HL-60 (cell line): ENCODE measurements at regions not wholly inside any gene's neighbourhood (a gene's known extent, or its start where the extent isn't known, plus 50 kb on each side); places are given as distances from the start of the nearest gene placed in this dataset.

Experiments
- DNase-seq, 2 experiments: peaks; one replicate each; pipeline ENCODE4 v3.0.0-alpha.2; 2010 to 2020; ENCODE audit warnings: low read depth in 1 of 2, low spot score in 1 of 2
- H3K27ac ChIP-seq: fragments of 250-450 bp; sonication (Bioruptor Pico); replicated peaks from 2 replicates; pipeline ENCODE4 v1.5.1; 2020; ENCODE audit warnings: mild to moderate bottlenecking, moderate library complexity
- H3K27me3 ChIP-seq: fragments of 250-450 bp; sonication (Bioruptor Pico); 2 replicates; pipeline ENCODE4 v1.5.1; 2021; ENCODE audit warnings: mild to moderate bottlenecking, moderate library complexity; ENCODE audit not compliant: insufficient read depth, poor library complexity, severe bottlenecking
- H3K4me3 ChIP-seq: replicated peaks from 2 replicates; pipeline ENCODE4 v1.5.1; 2011; ENCODE audit warnings: mild to moderate bottlenecking, control low read depth, low read length; ENCODE audit not compliant: insufficient read depth
- CTCF ChIP-seq: IDR thresholded peaks from one replicate; pipeline ENCODE4 v1.5.1; 2011; ENCODE audit warnings: low read length, control low read depth, inconsistent platforms; ENCODE audit not compliant: insufficient read depth
- GABPA ChIP-seq: IDR thresholded peaks from 2 replicates; pipeline ENCODE4 v1.6.1; 2012; ENCODE audit warnings: low read depth
- POLR2AphosphoS5 ChIP-seq: IDR thresholded peaks from 2 replicates; pipeline ENCODE4 v1.6.1; 2012; ENCODE audit warnings: low read depth
- SPI1 ChIP-seq: IDR thresholded peaks from 2 replicates; pipeline ENCODE4 v1.6.1; 2012; ENCODE audit warnings: low read depth, mild to moderate bottlenecking, borderline replicate concordance
- TF ChIP-seq, protein P1 (sequence below): IDR thresholded peaks from 2 replicates; pipeline ENCODE4 v1.6.1; 2012; ENCODE audit warnings: low read depth; ENCODE audit not compliant: insufficient replicate concordance

DNA sequence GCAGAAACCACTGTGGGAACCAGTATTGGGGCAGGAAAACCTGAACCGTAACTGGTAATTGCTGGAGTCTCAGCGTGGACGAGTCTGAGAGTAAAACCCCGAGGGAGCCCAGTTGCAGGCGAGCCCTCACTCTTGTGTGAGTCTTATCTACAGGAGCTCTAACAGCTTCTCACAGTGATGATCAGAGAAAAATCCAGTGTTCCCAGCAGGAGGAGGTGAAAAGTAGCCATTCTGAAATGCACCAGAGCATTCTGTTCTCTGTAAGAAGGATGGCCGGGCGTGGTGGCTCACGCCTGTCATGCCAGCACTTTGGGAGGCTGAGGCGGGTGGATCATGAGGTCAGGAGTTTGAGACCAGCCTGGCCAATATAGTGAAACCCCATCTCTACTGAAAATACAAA, 161.2 kb downstream of the COPRS start:
- no peaks in the 10 kb centered on the region for H3K27me3 ChIP-seq
- no peak for DNase-seq
- H3K27ac ChIP-seq = no peak overlapping the region
- TF ChIP-seq GABPA (no peak), SPI1 (no peak), CTCF (no peak), POLR2AphosphoS5 (no peak)
- TF ChIP-seq, protein P1, sequence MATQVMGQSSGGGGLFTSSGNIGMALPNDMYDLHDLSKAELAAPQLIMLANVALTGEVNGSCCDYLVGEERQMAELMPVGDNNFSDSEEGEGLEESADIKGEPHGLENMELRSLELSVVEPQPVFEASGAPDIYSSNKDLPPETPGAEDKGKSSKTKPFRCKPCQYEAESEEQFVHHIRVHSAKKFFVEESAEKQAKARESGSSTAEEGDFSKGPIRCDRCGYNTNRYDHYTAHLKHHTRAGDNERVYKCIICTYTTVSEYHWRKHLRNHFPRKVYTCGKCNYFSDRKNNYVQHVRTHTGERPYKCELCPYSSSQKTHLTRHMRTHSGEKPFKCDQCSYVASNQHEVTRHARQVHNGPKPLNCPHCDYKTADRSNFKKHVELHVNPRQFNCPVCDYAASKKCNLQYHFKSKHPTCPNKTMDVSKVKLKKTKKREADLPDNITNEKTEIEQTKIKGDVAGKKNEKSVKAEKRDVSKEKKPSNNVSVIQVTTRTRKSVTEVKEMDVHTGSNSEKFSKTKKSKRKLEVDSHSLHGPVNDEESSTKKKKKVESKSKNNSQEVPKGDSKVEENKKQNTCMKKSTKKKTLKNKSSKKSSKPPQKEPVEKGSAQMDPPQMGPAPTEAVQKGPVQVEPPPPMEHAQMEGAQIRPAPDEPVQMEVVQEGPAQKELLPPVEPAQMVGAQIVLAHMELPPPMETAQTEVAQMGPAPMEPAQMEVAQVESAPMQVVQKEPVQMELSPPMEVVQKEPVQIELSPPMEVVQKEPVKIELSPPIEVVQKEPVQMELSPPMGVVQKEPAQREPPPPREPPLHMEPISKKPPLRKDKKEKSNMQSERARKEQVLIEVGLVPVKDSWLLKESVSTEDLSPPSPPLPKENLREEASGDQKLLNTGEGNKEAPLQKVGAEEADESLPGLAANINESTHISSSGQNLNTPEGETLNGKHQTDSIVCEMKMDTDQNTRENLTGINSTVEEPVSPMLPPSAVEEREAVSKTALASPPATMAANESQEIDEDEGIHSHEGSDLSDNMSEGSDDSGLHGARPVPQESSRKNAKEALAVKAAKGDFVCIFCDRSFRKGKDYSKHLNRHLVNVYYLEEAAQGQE = no peak
- no peak overlapping the region for H3K4me3 ChIP-seq

DNA sequence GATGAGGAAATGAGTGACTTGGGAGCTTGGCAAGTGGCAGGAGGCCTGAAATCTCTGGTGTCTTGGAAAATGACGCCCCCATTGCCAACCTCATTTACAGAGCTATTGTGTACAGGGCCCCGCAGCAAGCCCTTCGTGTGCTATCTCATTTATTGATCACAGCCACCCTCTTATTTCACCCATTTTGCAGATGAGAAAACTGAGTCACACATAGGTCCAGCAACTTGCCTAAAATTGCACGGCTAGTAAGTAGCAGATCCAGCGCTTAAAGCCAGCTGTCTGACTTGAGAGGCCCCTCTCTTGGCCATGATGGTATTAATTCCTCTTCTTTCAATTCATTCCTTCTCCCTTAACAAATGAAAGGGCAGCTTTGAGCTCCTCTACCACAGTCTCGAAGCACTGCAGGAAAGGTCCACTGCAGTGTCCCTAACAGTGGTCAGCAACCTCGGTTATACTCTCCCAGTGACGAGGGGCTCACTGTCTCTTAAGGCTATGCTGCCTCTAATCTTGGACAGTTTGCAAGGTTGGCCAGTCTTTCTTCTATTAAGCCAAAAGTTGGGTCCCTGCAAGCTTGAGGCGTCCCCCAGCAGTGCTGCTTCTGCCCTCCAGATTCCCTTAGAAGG, 162.2 kb downstream of the COPRS start:
- TF ChIP-seq CTCF = no peak
- TF ChIP-seq SPI1 = no peak
- no peak for TF ChIP-seq GABPA
- TF ChIP-seq, protein P1 = no peak
- TF ChIP-seq POLR2AphosphoS5 = no peak
- Histone ChIP-seq H3K27me3 (no peaks in the 10 kb centered on the region), H3K27ac (no peak overlapping the region), H3K4me3 (no peak overlapping the region)
- DNase-seq = no peak

- no peak overlapping the region for H3K27ac ChIP-seq
- TF ChIP-seq, protein P1 = no peak
- no peak for TF ChIP-seq GABPA
- no peak for TF ChIP-seq POLR2AphosphoS5
- no peak for TF ChIP-seq CTCF
- no peak for TF ChIP-seq SPI1
- DNase-seq = no peak
- no peaks in the 10 kb centered on the region for H3K27me3 ChIP-seq
- no peak overlapping the region for H3K4me3 ChIP-seq
Measured at GRCh38 chr17:31696184-31696602, 162.9 kb downstream of the COPRS start.
